Fibroblast of skin of scalp (primary cell): ENCODE measurements at regions not wholly inside any gene's neighbourhood (a gene's known extent, or its start where the extent isn't known, plus 50 kb on each side); places are given as distances from the start of the nearest gene placed in this dataset.

ENCODE experiments used
- DNase-seq: peaks from one replicate; pipeline ENCODE4 v3.0.0-alpha.2; 2013

- peak; percentile 96 for DNase-seq
Measured at GRCh38 chr4:128600996-128601871, 208.3 kb upstream of the JADE1 start.

- no peak for DNase-seq
Measured at GRCh38 chr4:128600410-128600809, 209.1 kb upstream of the JADE1 start.

DNA sequence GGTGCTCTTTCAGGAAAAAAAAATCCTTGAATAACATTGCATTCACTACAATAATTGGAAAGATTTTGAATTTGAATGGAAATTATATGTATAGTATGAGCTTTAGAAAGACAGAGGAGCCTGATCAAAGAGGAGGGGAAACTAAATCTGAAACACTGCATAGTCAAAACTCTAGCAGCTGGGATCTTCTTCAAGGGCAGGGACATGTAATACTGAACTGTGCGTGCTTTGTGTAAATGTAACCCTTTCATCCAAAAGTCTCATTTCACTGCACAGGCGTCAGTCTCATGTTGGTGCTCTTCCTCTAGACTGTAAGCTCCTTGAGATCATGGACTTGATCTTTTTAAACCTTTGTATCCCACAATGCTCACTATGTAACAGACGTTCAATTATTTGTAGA is 212.0 kb upstream of the JADE1 start:
- no peak for DNase-seq

DNA sequence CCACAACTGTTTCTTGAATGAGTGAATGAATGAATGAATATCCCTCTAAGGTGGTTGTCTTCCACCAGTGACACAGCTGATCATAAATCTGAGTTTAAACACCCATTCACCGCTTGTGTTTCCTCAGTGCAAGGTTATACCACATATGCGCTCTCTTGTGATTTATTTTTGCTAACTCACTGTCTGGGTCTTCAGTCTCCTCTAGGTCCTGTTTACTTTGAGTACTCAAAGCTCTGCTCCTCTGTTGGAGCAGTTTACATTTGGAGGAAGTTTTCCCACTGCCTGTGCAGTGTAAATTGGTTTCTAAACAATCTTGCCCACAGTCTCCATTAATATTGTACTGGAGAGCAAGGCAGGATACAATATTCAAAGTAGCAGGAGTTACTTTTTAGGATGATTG is 212.6 kb upstream of the JADE1 start:
- DNase-seq: no peak

DNA sequence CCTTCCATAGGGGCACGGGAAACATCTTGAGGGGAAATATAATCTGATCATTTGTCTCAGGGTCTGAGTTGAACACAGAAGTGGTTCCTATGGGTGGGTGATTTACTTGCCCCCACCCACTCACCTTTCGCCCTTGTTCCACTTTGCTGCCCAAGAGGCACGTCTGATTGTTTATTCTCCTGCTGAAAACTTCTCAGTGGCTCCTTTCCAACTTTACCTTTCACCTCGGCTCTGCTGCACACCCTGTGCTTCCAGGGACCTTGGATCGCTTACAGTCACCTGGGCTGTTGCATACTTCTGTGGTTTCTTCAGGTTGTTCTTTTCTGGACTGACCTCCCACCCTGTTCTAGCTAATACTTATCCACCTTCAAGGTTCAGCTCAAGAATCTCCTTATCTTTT is 213.4 kb upstream of the JADE1 start:
- DNase-seq: no peak

GRCh38 chr4:128591482-128591881 is 218.0 kb upstream of the JADE1 start:
- DNase-seq: no peak

DNA sequence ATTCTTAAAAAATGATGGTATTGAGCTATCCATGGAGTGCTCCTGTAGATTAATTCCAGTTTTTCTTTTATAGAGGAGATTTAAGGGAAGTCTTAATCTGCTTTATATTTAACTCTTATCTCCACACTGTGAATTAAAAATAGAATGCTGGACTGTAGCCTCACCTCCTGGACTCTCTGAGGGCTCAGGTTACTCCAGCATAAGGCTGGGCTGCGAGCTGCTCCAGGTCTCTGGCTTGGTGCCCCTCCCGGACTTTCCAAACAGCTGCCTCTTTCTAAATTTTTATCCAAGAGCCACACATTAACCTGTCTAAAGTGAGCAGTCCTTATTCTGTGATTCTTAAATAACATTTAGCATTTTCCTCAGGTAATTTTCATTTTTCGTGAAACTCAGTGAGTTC is 218.7 kb upstream of the JADE1 start:
- no peak for DNase-seq

DNA sequence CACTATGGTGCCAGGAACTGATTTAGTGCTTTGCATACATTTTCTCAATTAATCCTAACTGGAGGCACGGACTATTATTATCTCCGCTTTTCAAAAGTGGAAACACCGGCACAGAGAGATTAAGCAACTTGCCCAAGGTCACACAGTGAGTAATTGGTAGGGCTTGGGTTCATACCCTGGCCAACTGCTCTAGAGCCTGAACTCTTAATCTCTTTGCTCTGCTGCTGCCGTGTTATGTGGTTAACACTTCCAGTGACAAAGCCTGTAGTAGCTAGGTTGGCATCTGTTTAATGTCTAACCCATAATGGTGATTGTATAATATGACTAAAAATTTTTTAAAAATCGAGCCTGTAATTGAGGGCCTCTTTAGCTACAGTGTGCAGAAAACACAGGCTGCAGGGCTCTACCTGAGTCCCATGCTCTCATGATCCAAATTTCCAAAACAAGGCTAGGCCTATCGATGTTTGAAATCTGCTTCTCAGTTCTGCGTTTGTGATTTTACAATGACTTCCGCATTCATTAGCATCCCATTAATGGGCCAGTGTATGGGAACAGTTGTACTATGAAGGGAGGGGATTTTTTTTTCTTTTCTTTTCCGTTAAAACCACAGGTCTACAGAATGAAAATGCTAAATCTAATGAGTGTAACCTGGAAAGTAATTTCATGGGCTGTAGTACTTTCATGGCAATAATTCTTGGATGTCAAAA is 219.3 kb upstream of the JADE1 start:
- DNase-seq: no peak

DNA sequence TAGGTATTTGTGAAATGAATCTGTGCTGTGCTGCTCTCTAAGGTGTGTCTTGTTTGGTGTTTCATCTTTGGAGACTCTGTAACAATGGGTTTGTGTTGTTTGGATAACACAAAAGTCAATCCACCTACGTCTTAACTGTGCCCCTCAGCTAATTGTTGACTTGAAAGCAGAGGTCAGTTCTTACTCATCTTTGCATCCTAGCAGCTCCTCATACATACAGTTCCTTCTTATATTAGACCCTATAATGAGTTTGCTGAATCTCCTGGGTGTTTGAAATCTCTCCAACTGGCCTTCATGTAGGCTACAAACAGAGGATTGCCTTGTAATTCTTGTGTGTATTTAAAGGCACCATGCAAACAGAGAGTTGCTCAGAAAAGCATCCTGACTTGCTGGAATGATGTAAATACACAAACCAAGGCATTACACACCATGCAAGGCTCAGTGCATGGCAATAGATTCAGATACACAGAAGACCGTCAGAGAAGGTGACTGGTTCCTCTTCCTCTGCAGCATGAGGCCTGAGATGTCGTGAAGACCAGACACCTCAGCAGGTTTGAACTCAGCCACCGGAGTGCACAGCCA is 220.0 kb upstream of the JADE1 start:
- no peak for DNase-seq

GRCh38 chr4:128587382-128587781 is 222.1 kb upstream of the JADE1 start:
- DNase-seq: no peak

DNA sequence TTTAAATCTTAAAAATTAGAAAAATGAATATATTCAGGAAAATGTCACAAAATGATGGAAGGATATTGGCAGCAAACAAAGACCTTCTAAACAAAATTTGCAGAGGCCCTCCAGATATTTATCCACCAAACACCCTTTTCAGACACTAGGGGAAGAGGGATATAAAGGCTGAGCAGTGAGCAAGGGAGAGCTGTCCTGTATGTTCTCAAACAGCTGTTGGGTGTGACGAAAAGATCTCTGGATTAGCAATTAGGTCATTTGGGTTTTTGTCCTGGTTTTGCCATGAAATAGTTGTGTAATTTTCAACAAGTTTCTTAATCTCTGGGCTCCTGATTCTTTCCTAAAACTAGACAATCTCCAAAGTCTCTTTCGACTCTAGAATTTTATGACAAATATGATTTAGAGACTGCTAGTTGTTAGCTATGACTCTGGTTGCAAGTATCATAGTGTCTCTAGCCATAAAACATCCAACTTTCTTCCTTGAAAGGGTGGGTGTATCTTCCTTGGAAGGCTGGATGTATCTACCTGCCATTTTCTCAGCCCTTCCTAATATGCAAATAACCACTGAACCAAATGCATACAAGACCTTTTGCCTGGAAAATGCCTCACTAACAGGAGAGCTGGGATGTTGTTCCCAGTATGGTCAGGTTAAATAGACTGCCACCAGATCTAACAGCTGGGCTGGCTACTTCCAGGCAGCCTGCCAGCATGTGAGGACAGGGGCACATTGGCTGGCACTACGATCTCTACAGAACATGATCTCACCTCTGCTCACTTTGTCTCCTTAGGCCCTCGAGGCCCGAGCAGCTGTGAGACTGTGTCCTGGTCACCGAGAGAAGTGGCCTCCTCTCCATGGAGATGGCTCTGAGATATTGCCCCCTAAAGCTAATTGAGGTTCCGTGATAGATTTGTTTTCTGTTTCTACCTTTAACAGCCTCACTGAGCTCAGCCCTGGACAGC is 225.5 kb upstream of the JADE1 start:
- no peak for DNase-seq

DNA sequence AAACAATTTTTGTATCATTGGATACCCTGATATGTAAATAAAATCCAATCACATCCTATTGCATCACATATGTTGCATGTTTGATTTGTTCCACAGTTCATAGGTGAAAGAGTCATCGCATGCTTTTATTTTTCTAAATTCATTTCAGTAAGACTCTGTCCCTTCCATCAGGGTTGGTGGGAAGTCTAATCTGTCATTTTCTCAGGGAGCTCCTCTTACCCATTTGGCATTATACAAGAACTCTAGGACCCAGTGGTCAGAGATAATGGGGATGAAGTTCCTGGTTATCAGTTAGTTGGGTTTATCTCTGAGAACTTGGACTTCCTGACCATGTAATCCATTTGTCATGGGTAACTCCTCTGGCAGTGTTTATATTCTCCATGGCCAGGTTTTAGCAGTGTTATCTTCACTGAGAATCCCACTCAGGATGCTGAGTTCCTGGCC is 227.1 kb upstream of the JADE1 start:
- DNase-seq: no peak

- DNase-seq: no peak
Measured at GRCh38 chr4:128579154-128579853, 230.2 kb upstream of the JADE1 start.

GRCh38 chr4:128574706-128575105 is 234.8 kb upstream of the JADE1 start:
- DNase-seq: peak; percentile 63

DNA sequence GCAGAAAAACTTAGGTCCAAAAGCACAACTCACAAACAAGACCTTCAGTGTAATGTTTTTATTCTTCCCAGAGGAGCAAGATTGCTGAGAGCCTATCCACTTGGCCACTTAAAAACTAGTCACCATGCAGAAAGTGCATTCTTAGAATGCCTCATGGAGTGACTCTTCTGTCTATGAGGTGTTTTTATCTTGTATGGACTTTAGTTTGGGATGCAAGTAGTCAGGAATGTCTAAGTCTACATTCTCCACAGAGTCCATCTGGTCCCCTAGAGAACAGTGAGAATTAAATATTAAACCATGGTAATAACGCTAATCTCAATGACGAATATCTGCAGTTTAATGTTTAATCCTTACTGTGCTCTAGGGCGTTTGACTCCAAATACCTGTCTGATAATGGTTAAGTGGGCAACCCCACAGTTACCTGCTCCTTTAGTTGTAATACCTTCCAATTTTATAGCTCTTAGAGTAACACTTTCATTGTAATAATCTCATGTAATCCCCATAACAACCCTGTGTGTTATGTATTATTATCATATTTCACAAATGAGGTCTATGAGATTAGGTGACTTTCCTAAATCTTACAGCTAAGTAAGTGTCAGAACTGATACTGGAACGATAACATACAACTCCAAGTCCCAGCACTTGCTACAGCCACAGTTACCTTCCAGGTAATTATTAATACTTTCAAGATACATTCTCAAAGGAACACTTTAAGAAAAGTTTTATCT is 235.6 kb upstream of the JADE1 start:
- DNase-seq: peak; percentile 96

DNA sequence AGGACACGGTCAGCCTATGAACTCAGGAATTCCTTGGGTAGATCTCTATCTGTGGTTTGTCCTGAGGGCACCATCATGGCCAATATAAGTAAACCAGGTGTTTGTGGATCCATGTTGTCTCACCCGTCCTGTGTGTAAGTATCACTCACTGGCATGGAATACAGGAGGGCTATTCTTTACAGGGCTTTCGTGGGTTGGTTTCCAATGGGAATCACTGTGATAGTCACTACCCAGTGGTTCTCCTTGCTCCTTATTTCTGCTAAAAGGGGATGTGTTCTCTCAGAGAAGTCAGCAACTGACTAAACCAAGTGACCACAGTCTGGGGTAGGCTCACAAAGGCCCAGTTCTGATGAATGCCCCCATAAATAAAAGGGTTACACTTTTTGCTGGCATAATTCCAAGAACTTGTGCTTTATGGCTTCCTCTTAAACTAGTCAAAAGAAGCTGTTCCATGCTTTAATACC is 236.7 kb upstream of the JADE1 start:
- no peak for DNase-seq

- peak; percentile 91 for DNase-seq
Measured at GRCh38 chr4:128571747-128572146, 237.8 kb upstream of the JADE1 start.

DNA sequence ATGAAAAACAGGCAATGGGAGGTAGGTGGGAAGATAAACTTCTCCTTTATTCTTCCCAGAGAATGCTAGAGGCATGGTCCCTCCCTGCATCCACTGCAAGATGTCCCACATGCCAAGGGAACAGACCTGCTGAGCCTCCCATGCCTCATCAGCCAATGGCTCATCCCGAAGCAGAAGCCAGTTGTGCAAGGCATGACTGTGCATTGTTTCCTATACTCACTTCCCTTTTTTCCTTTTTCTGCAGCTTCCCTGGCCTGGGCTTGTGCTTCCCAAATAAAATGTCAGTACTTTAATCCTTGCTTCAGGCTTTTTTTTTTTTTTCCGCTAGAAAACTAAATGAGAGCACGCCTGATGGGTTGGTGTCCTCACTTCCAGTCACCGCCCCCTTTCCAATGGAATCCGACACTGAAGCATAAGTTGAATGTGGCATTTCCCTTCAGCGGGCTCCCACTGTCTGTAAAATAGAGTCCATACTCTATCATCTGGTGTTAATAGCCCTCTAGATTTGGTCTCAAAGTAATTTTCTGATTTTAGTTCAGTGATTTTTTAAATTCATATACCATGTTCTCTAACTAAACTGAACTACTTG is 239.0 kb upstream of the JADE1 start:
- DNase-seq: peak; percentile 71

DNA sequence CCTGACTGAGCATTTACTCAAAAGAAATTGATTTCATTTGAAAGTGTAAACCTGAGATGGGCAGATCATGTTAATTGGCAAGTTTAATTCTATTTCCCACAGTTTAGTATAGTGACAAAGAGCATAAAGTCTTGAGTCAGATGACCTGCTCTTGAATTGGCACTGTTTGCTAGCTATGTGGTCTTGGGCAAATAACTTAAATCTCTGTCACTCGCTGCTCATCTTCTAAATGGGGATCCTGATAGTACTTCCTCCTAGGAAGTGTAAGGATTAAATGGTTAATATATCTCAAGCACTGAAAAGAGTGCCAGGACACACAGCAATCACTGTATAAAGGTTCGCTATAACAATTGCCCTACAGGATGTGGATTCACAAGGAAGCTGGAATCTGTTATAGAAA is 242.8 kb upstream of the JADE1 start:
- DNase-seq: peak; percentile 69

DNA sequence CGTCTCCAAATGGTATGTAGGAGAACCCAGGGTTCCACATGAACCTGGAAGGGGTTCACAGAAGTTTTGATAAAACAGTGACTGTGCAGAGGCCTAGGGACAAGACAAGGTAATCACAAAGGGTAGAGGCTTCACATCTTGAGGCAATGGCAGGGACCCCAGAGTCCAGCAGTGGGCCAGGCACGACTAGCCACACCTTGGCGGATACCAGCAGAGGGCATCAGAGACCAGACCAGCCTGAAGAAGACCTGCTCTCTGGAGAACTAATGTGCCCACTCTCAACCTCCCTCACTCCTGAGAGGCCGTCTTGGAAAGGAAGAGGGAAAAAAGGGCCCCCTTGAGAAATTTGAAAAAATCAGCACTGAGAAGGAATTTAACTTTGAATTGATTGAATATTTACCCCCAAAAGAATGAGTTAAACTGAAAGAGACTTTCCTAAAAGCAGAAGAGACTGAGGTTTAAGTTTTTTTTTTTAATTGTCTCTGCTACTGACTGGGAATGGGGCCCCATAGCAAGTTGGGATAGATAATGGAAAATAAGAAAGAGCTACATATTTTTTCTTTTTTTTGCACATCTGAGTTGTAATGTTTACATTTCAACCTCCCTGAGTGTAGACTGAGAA is 243.8 kb upstream of the JADE1 start:
- DNase-seq: peak; percentile 52
